B cell (primary cell): ENCODE measurements at regions not wholly inside any gene's neighbourhood (a gene's known extent, or its start where the extent isn't known, plus 50 kb on each side); places are given as distances from the start of the nearest gene placed in this dataset.

Experiments used
- ATAC-seq: fragments of 200-7000 bp; cut with Tn5 transposase; one replicate; pipeline ENCODE4 v1.10.0; 2021; ENCODE audit warnings: low read depth, mild to moderate bottlenecking, moderate number of reproducible peaks, moderate library complexity
- CTCF ChIA-PET: fragments of 350-600 bp; sonication (Branson Sonifier 250); formaldehyde crosslinking; loops from one replicate; lab custom pipeline; 2021; ENCODE audit warnings: antibody characterized with exemption, inconsistent platforms; lab: Charles Lee
- POLR2A ChIA-PET: fragments of 350-600 bp; sonication (Branson Sonifier 250); formaldehyde crosslinking; loops from one replicate; lab custom pipeline; 2021; ENCODE audit warnings: antibody characterized with exemption; lab: Charles Lee
- DNase-seq: peaks from one replicate; pipeline ENCODE4 v3.0.0; 2013
- H2AFZ ChIP-seq: 2 replicates; pipeline ENCODE4 v1.6.1; 2012; ENCODE audit warnings: mild to moderate bottlenecking, low read depth, low read length; ENCODE audit not compliant: insufficient read depth, poor library complexity, severe bottlenecking
- H3K27ac ChIP-seq, 2 donors: 1 replicate in 1 of 2; 2 replicates in 1 of 2; pipeline ENCODE4 v1.5.1; 2012 to 2013; ENCODE audit warnings: low read length in 2 of 2, mild to moderate bottlenecking in 2 of 2, moderate library complexity in 1 of 2
- H3K27me3 ChIP-seq, 4 experiments: fragments of 200-600 bp in 1 of 4; sonication (generic) in 1 of 4; replicated peaks in 1 of 4; 1 replicate in 2 of 4; 2 replicates in 2 of 4; pipeline versions ENCODE4 v1.6.1 to v1.7.0; 2013 to 2016; ENCODE audit warnings: low read length in 3 of 4, mild to moderate bottlenecking in 2 of 4, mixed read lengths in 1 of 4, moderate library complexity in 1 of 4; ENCODE audit not compliant: insufficient read depth in 4 of 4, control insufficient read depth in 3 of 4; ENCODE audit errors: control extremely low read depth in 1 of 4
- H3K36me3 ChIP-seq, 2 experiments: replicated peaks in 1 of 2; 1 replicate in 1 of 2; 2 replicates in 1 of 2; pipeline versions ENCODE4 v1.6.1 to v1.7.1; 2013; ENCODE audit warnings: low read length in 1 of 2; ENCODE audit not compliant: insufficient read depth in 2 of 2, control insufficient read depth in 1 of 2; ENCODE audit errors: control extremely low read depth in 1 of 2, extremely low read depth in 1 of 2
- H3K4me1 ChIP-seq, 2 donors: fragments of 200-600 bp in 1 of 2; sonication (generic) in 1 of 2; 1 replicate in 1 of 2; 2 replicates in 1 of 2; pipeline versions ENCODE4 v1.5.1 to v1.6.1; 2013 to 2017; ENCODE audit warnings: low read length in 2 of 2; ENCODE audit not compliant: control insufficient read depth in 2 of 2, insufficient read depth in 2 of 2
- H3K4me2 ChIP-seq: replicated peaks from 2 replicates; pipeline ENCODE3; 2012; ENCODE audit warnings: mild to moderate bottlenecking, low read depth, low read length; ENCODE audit not compliant: poor library complexity, severe bottlenecking
- H3K4me3 ChIP-seq, 5 experiments: fragments of 200-600 bp in 1 of 5; sonication (generic) in 1 of 5; 1 replicate in 3 of 5; 2 replicates in 2 of 5; pipeline versions ENCODE4 v1.5.1 to v1.7.0; 2011 to 2016; ENCODE audit warnings: low read length in 4 of 5, mild to moderate bottlenecking in 4 of 5, low read depth in 2 of 5, control low read depth in 1 of 5, moderate library complexity in 1 of 5; ENCODE audit not compliant: insufficient read depth in 1 of 5; ENCODE audit errors: control extremely low read depth in 1 of 5, extremely low read depth in 1 of 5
- H3K79me2 ChIP-seq: fragments of 200-600 bp; sonication (generic); one replicate; pipeline ENCODE4 v1.6.0; 2016; ENCODE audit warnings: low read length; ENCODE audit not compliant: control insufficient read depth, insufficient read depth
- H3K9ac ChIP-seq: fragments of 200-600 bp; sonication (generic); 2 replicates; pipeline ENCODE4 v1.6.1; 2017; ENCODE audit warnings: mild to moderate bottlenecking, low read length, moderate library complexity
- H3K9me3 ChIP-seq, 3 donors: one replicate each; pipeline versions ENCODE4 v1.6.1 to v1.7.1; 2013; ENCODE audit warnings: low read length in 2 of 3; ENCODE audit not compliant: control insufficient read depth in 2 of 3, insufficient read depth in 1 of 3; ENCODE audit errors: control extremely low read depth in 1 of 3
- H4K20me1 ChIP-seq: 2 replicates; pipeline ENCODE4 v1.6.0; 2012; ENCODE audit warnings: mild to moderate bottlenecking, low read length; ENCODE audit not compliant: insufficient read depth, control insufficient read depth, poor library complexity, severe bottlenecking
- H3K27ac Mint-ChIP-seq: one replicate; pipeline ENCODE4 v1.8.0; 2021; ENCODE audit warnings: mixed read lengths
- H3K27me3 Mint-ChIP-seq: one replicate; pipeline ENCODE4 v1.8.0; 2021; ENCODE audit warnings: mixed read lengths
- H3K4me1 Mint-ChIP-seq: one replicate; pipeline ENCODE4 v1.8.0; 2021; ENCODE audit warnings: mixed read lengths
- H3K4me3 Mint-ChIP-seq: one replicate; pipeline ENCODE4 v1.8.0; 2021; ENCODE audit warnings: mixed read lengths
- H3K9me3 Mint-ChIP-seq: one replicate; pipeline ENCODE4 v1.8.0; 2022; ENCODE audit warnings: mixed read lengths; ENCODE audit not compliant: insufficient read depth
- EZH2 ChIP-seq: IDR thresholded peaks from 2 replicates; pipeline ENCODE4 v1.6.1; 2012; ENCODE audit warnings: borderline replicate concordance, low read depth, mild to moderate bottlenecking, moderate library complexity, low read length; ENCODE audit not compliant: insufficient read depth, poor library complexity, severe bottlenecking
- WGBS: methylation state at CpG from one replicate; pipeline ENCODE4 v1.1.5; 2013; ENCODE audit warnings: missing lambda C conversion rate; ENCODE audit not compliant: insufficient coverage; 5-methylcytosine and 5-hydroxymethylcytosine counted together
- intact Hi-C: fragments of 100-400 bp; cut with micrococcal nuclease; formaldehyde crosslinking; loops from one replicate; pipeline ENCODE4 v1.10.0; 2022
- TF ChIP-seq, protein P1 (sequence below): fragments of 200-600 bp; IDR thresholded peaks from one replicate; pipeline ENCODE4 v1.8.0; 2022; ENCODE audit warnings: antibody characterized with exemption, mild to moderate bottlenecking

GRCh38 chrX:20514358-20514757, 247.6 kb upstream of the RPS6KA3 start:
- intact Hi-C loops = no loop called here
- Mint-ChIP-seq H3K27ac (no peak overlapping the region), H3K4me1 (peaks cover 9% of the 10 kb centered on the region), H3K27me3 (peaks cover 2% of the 10 kb centered on the region), H3K9me3 (no peaks in the 10 kb centered on the region), H3K4me3 (no peak overlapping the region)
- H3K79me2 ChIP-seq = no peaks in the 10 kb centered on the region
- TF ChIP-seq, protein P1, sequence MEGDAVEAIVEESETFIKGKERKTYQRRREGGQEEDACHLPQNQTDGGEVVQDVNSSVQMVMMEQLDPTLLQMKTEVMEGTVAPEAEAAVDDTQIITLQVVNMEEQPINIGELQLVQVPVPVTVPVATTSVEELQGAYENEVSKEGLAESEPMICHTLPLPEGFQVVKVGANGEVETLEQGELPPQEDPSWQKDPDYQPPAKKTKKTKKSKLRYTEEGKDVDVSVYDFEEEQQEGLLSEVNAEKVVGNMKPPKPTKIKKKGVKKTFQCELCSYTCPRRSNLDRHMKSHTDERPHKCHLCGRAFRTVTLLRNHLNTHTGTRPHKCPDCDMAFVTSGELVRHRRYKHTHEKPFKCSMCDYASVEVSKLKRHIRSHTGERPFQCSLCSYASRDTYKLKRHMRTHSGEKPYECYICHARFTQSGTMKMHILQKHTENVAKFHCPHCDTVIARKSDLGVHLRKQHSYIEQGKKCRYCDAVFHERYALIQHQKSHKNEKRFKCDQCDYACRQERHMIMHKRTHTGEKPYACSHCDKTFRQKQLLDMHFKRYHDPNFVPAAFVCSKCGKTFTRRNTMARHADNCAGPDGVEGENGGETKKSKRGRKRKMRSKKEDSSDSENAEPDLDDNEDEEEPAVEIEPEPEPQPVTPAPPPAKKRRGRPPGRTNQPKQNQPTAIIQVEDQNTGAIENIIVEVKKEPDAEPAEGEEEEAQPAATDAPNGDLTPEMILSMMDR = no peak
- no peak for TF ChIP-seq EZH2
- peaks cover 4 to 5% of the 10 kb centered on the region in 2 donors for H3K4me1 ChIP-seq
- H3K4me2 ChIP-seq = no peak overlapping the region
- H3K4me3 ChIP-seq = no peak overlapping the region
- ChIA-PET CTCF (no interaction called here), POLR2A (no interaction called here)
- WGBS = no CpG with 5 or more reads among the region's 1 CpG
- ATAC-seq (no peak), DNase-seq (no peak)
- H3K9ac ChIP-seq = no peak overlapping the region
- H3K36me3 ChIP-seq = no peaks in the 10 kb centered on the region
- no peaks in the 10 kb centered on the region for H3K27me3 ChIP-seq
- no peak overlapping the region for H2AFZ ChIP-seq
- H3K9me3 ChIP-seq = no peaks in the 10 kb centered on the region
- no peak overlapping the region for H3K27ac ChIP-seq
- H4K20me1 ChIP-seq = no peaks in the 10 kb centered on the region

DNA sequence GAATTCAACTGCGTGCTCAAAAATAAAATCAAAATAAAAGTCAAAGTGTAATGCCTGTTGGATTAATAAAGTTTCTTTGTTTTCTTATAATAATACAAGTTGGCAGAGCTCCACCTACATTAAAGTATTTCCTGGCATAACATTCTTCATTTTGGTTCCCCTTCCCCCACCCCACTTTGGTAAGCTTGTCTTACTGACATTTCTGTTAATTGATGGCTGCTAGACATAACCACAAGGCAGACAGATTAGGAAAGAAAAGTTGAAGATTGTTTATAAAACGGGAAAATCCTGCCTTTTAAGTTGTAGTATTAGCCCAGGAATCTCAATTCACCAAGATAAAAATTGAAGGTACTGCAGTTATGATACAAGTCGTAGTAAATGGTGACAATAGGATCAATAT, 246.5 kb upstream of the RPS6KA3 start:
- no peak overlapping the region for H3K4me2 ChIP-seq
- POLR2A ChIA-PET = no interaction called here
- no peak overlapping the region for H3K4me3 ChIP-seq
- Mint-ChIP-seq H3K27me3 (peaks cover 4% of the 10 kb centered on the region), H3K9me3 (no peaks in the 10 kb centered on the region), H3K4me3 (no peak overlapping the region), H3K27ac (no peak overlapping the region), H3K4me1 (peaks cover 9% of the 10 kb centered on the region)
- TF ChIP-seq, protein P1 = no peak
- no peak for TF ChIP-seq EZH2
- H3K9me3 ChIP-seq = no peaks in the 10 kb centered on the region
- H3K9ac ChIP-seq = no peak overlapping the region
- no peaks in the 10 kb centered on the region for H3K27me3 ChIP-seq
- no peaks in the 10 kb centered on the region for H4K20me1 ChIP-seq
- H3K27ac ChIP-seq = no peak overlapping the region
- no CpG with 5 or more reads among the region's 3 CpGs for WGBS
- H3K79me2 ChIP-seq = no peaks in the 10 kb centered on the region
- H3K4me1 ChIP-seq = peaks cover 4 to 5% of the 10 kb centered on the region in 2 donors
- CTCF ChIA-PET = interaction anchor here (1.1 kb wide), 1 partner anchor 16 kb away, joined by 3 read pairs; no protein-coding TSS in a partner anchor
- no peak overlapping the region for H2AFZ ChIP-seq
- DNase-seq (no peak), ATAC-seq (no peak)
- no peaks in the 10 kb centered on the region for H3K36me3 ChIP-seq
- intact Hi-C loops = no loop called here
